GM19438 (cell line): ENCODE measurements at regions not wholly inside any gene's neighbourhood (a gene's known extent, or its start where the extent isn't known, plus 50 kb on each side); places are given as distances from the start of the nearest gene placed in this dataset.
"Not testable (repeated sequence)": the region's sequence is repeated elsewhere in the genome, so short reads cannot be mapped to it uniquely, and the experiment has no call there.

Experiments
- ATAC-seq: cut with Tn5 transposase; IDR thresholded peaks from one replicate; pipeline ENCODE4 v1.9.1; 2021; ENCODE audit warnings: low read depth; ENCODE audit not compliant: unreplicated experiment

- ATAC-seq: no peak
Observed at GRCh38 chr11:41519696-41520095, 60.2 kb upstream of the LRRC4C start.

DNA sequence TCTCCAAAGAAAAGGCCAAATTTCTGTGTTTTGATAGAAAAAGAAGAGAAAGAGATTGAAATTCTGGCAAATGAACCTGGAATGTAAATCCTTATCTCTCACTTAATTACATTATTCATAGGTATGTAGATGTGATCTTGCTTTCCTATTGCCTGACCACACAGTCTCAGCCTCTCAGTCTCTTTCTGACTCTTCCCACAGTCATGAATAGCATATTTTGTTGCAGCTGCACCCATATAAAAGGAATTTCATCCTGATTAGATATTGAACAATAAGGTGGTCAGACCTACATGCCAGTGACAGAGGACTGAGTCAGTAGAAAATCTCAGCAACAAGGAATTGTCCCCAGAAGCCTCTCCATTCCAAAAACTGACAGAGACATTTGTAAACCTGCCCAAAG, 62.9 kb upstream of the LRRC4C start:
- ATAC-seq: no peak

DNA sequence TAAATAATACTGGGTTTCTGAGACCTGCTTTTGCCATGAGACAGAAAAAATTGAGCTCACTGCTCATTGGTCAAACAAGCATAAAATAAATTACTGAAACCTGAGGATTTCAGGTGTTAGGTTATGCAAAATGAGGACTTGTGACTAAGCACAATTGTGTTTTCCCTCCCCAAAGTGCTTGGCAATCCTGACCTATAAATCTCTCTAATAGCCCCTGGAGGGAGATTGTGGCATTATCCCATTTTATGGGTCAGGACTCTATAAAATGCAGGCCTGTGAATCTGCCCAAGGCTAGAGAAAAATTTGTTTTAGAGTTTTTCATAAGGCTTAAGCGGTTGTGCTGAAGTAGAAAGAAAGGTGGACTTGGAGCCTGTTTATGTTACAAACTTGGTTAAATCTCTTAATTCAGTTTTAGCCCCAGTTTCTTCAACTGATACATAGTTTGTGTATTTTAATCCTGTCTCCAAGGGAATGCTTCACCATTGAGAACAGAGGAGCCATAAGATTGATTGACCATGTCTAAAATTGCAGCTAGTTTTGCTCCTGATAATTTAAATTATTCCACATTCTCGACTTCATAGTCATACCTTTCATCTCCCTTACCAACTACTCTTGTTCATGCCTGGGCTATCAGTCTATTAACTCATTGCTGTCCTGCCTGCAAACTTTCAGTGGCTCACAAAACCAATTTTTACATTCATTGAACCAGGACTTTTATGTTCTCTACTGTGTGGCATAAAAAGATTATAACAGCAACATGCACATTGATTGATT, 63.6 kb upstream of the LRRC4C start:
- ATAC-seq: no peak

GRCh38 chr11:41527530-41527929, 68.1 kb upstream of the LRRC4C start:
- ATAC-seq: no peak

DNA sequence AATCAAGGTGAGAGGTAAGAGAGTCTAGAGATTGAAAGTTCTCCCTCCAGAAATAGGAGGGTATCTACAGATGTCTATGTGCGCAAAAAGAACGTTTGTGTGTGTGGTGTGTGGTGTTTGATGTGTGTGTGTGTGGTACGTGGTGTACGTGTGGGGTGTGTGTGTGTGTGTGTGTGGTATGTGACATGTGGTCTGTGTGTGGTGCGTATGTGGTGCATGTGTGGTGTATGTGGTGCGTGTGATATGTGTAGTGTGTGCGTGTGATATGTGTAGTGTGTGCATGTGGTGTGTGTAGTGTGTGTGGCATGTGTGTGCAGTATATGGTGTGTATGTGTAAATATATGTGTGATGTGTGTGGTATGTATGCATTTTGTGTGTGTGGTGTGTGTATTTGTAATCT, 73.0 kb upstream of the LRRC4C start:
- no peak for ATAC-seq

- no peak for ATAC-seq
Observed at GRCh38 chr11:41533761-41534160, 74.3 kb upstream of the LRRC4C start.

DNA sequence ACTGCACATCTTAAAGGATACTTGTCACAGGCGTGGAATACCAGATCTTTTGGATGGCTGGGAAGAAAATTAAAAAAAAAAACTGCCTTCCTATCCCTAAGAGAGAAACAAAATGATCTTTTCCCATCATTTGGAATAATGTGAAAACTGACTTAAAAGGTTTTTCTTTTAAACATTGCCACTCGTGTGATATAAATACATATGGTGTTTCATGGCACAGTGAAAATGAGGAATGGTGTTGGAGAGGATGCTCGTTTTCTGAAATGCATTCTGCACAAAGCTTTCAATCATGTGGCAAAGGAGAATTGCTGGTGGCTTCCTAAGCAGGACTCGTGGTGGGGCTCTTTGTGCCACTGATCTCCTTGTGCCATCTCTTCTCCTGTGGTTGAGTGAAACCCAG, 74.9 kb upstream of the LRRC4C start:
- ATAC-seq: no peak

- no peak for ATAC-seq
Observed at GRCh38 chr11:41534861-41535260, 75.4 kb upstream of the LRRC4C start.

DNA sequence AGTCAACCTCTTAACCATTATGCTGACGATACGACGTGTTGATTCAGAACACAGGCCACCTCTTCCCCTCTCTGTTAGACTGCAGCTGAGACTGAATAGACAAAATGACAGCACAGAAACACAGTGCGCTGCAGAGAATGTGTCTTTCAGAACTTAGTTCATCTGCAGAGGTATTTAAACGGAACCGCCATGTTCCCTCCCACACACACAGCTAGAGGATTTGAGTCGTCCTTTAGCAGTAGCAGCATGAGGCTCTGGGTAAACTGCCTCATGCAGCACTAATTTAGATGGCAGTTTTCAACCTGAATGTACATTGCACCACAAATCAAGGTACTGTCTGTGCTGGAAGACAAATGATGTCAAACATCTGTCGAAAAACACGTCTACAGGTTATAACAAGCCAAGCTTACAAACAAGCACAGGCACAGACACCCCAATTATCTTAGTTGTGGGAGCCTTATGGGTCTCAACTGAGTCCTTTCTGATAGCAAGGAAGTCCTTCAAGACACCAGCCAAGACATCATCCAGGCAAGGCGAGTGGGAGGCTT, 76.6 kb upstream of the LRRC4C start:
- no peak for ATAC-seq

DNA sequence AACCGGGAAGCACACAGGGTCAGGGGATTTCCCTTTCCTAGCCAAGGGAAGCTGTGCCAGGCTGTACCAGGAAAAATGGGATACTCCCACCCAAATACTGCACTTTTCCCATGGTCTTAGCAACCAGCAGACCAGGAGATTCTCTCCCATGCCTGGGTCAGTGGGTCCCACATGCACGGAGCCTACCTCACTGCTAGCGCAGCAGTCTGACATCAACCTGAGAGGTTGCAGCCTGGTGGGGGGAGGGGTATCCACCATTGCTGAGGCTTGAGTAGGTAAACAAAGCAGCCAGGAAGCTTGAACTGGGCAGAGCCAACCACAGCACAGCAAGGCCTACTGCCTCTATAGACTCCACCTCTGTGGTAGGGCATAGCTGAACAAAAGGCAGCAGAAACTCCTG, 85.5 kb upstream of the LRRC4C start:
- ATAC-seq: not testable (repeated sequence)

- no peak for ATAC-seq
Observed at GRCh38 chr11:41578421-41579051, 119.1 kb upstream of the LRRC4C start.

GRCh38 chr11:41579546-41579945, 120.1 kb upstream of the LRRC4C start:
- ATAC-seq: no peak

GRCh38 chr11:41609511-41609910, 150.1 kb upstream of the LRRC4C start:
- ATAC-seq: no peak

DNA sequence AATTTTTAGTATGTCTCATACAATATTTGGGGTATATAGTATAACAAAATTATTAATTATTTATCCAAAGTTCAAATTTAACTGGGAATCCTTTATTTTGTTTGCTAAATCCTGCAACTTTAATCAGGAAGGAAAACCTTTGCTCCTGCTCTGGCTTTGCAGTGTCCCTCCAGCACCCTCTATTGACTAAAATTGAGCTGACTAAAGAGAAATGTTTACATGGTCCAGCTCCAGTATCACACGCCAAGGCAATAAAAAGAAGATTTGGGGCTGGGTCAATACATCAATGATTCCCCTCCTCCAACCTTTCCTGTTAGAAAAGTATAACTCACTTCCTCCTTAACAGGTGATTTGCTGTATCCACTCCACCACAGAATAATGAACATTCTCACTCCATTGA, 153.0 kb upstream of the LRRC4C start:
- ATAC-seq: no peak

DNA sequence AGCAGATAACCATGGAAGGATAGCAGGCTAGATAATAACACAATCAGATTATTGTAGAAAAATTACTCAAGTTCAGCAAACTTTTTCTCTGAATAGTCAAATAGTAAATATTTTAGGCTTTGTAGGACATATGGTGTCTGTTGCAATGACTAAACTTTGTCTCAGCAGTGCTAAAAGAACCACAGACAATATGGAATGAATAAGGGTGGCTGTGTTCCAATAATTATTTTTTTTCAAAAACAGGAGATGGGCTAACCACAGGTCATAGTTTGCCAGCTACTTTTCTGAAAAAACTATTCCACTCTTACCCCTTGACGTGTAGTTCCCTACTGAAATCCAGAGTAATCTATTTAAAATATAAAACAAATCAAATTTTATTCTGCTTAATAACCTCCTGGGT, 153.9 kb upstream of the LRRC4C start:
- no peak for ATAC-seq

DNA sequence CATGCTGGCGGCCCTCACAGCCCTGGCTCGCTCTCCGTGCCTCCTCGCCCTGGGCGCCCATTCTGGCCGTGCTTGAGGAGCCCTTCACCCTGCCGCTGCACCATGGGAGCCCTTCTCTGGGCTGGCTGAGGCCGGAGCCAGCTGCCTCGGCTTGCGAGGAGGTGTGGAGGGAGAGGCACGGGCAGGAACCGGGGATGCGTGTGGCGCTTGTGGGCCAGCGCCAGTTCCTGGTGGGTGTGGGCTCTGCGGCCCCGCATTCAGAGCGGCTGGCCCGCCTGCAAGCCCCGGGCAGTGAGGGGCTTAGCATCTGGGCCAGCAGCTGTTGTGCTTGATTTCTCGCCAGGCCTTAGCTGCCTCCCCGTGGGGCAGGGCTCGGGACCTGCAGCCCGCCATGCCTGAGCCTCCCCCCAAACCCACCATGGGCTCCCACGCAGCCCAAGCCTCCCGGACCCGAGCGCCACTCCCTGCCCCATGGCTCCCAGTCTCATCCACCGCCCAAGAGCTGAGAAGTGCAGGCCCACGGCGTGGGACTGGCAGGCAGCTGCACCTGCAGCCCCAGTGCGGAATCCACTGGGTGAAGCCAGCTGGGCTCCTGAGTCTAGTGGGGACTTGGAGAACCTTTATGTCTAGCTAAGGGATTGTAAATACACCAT, 163.4 kb upstream of the LRRC4C start:
- ATAC-seq: no peak

GRCh38 chr11:41659985-41660384, 200.5 kb upstream of the LRRC4C start:
- ATAC-seq: no peak

GRCh38 chr11:41660585-41660984, 201.1 kb upstream of the LRRC4C start:
- ATAC-seq: no peak

DNA sequence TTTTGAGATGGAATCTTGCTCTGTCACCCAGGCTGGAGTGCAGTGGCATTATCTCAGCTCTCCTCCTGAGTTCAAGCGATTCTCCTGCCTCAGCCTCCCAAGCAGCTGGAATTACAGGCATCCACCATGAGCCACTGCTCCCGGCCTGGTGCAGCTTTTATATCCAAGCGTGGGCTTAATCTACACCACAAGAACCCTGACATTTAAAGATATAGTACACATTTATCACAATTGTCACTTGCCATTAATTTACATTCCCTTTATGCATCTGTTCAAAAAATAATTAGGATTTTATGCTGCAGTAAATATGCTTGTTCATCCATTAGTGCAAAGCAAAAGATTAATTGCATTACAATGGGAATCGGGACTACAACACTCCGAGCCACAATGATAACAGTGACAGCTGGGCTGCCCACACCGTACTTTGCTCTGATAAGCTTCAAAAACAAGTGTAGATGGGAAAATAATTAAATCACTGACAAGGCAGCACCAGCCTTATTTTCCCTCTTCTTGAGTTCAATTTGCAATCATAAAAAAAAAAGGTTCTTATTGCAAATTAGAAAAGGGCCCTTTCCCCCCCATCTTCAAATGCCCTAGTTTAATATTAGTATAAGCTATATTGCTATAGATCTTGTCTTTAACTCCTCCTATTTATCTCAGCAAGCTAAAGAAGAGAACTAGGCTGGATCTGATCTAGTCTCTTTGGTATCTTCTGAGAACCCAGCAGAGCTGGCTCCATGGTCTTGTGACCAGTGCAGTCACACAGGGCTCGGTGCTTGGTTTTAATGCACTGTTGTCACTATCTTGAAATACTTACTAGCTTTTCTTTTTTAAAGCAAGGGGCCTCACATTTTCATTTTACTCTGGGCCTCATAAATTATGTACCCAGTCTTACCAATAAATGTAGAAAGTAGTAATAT, 206.2 kb upstream of the LRRC4C start:
- ATAC-seq: no peak

DNA sequence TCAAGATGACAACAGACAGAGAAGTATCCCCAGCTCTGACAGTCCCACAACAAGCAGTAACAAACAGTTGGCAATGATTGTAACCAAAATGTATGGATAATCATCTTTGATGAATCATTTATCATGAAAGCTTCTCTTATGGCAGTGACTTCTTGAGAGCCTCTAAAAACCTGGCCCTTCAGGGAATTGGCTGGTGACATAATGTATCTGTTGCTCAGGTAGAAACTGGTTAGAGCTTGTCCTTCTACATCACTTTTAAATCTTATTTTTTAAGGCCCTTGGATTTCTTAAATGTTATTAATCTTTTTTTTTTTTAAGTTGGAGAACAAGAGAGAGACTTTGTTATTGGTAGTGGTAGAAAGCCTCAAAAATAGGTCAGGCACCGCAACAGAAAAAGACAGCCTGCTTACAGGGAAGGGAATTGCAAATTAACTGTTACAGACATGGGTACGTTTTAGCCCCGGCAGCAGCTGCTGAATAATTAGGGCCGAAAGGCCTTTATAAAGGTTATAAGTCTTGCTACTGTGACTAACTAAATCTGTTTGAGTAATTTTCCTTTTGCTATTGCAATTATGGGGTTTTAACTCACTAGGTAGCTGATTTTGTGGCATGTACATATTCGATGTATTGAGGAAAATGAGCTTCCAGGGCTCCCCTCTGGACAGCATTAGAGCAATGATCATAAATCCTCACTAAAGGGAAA, 207.7 kb upstream of the LRRC4C start:
- no peak for ATAC-seq
